Thyroid gland (tissue), 4 donors: ENCODE measurements at regions not wholly inside any gene's neighbourhood (a gene's known extent, or its start where the extent isn't known, plus 50 kb on each side); places are given as distances from the start of the nearest gene placed in this dataset.

ENCODE experiments used
- DNase-seq, 2 donors: peaks; one replicate each; pipeline ENCODE4 v3.0.0-alpha.2; 2019
- H3K27ac ChIP-seq, 3 donors: fragments of 200-600 bp; sonication (generic); 1 replicate in 2 of 3; 2 replicates in 1 of 3; pipeline ENCODE4 v1.5.1; 2016 to 2019; ENCODE audit warnings: mild to moderate bottlenecking in 1 of 3, moderate library complexity in 1 of 3
- H3K27me3 ChIP-seq: fragments of 200-600 bp; sonication (generic); one replicate; pipeline ENCODE4 v1.5.1; 2019
- H3K36me3 ChIP-seq, 2 donors: fragments of 200-600 bp; sonication (generic); one replicate each; pipeline ENCODE4 v1.5.1; 2016 to 2019
- H3K4me1 ChIP-seq, 2 donors: fragments of 200-600 bp; sonication (generic); one replicate each; pipeline ENCODE4 v1.5.1; 2017 to 2019
- H3K4me3 ChIP-seq, 3 donors: fragments of 200-600 bp; sonication (generic); replicated peaks in 1 of 3; 1 replicate in 2 of 3; 2 replicates in 1 of 3; pipeline ENCODE4 v1.5.1; 2016; ENCODE audit warnings: mild to moderate bottlenecking in 1 of 3
- H3K9me3 ChIP-seq: fragments of 200-600 bp; sonication (generic); one replicate; pipeline ENCODE4 v1.5.1; 2017
- POLR2A ChIP-seq, 2 donors: fragments of 450-650 bp; IDR thresholded peaks; one replicate each; pipeline ENCODE4 v1.6.1; 2017; ENCODE audit warnings: antibody characterized with exemption in 2 of 2, mild to moderate bottlenecking in 2 of 2, moderate library complexity in 1 of 2
- WGBS, 2 donors: methylation state at CpG; one replicate each; pipeline ENCODE4 v1.1.5; 2017; 5-methylcytosine and 5-hydroxymethylcytosine counted together
- intact Hi-C: fragments of 100-400 bp; cut with DNase I; formaldehyde crosslinking; loops from one replicate; pipeline ENCODE4 v1.15.1; 2023
- TF ChIP-seq, protein P1 (sequence below), 6 experiments: fragments of 200-600 bp in 3 of 6; fragments of 450-650 bp in 3 of 6; sonication (generic) in 3 of 6; IDR thresholded peaks; one replicate each; pipeline ENCODE4 v1.5.1; 2016 to 2019; ENCODE audit warnings: antibody characterized with exemption in 6 of 6, mild to moderate bottlenecking in 2 of 6, inconsistent platforms in 1 of 6, moderate library complexity in 1 of 6

DNA sequence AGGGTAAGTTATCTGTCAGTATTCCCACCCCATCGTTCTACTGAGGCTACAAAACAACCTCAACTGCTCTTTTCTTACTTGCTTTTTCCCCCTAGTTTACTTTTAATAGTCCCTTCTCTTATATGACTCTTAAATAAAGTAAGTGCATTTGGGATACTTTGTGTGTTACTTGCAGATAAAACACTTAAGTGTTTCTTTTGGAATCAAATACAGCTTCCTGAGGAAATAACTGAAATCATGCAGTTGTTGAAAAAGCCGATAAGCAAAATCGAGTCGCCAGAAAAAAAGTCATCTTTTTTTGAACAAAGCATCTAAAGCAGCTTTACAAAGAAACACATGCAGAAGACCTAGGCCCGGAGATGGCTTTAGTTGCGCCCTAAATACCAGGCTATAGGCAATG is 53.5 kb upstream of the EPB41L4A start:
- H3K4me3 ChIP-seq: no peak overlapping the region
- DNase-seq: no peak
- no peaks in the 10 kb centered on the region for H3K27me3 ChIP-seq
- intact Hi-C loops: no loop called here
- no peak for TF ChIP-seq POLR2A (IDR thresholded peaks at IDR 0.05)
- TF ChIP-seq, protein P1, sequence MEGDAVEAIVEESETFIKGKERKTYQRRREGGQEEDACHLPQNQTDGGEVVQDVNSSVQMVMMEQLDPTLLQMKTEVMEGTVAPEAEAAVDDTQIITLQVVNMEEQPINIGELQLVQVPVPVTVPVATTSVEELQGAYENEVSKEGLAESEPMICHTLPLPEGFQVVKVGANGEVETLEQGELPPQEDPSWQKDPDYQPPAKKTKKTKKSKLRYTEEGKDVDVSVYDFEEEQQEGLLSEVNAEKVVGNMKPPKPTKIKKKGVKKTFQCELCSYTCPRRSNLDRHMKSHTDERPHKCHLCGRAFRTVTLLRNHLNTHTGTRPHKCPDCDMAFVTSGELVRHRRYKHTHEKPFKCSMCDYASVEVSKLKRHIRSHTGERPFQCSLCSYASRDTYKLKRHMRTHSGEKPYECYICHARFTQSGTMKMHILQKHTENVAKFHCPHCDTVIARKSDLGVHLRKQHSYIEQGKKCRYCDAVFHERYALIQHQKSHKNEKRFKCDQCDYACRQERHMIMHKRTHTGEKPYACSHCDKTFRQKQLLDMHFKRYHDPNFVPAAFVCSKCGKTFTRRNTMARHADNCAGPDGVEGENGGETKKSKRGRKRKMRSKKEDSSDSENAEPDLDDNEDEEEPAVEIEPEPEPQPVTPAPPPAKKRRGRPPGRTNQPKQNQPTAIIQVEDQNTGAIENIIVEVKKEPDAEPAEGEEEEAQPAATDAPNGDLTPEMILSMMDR (IDR thresholded peaks at IDR 0.05): no peak
- H3K9me3 ChIP-seq: no peaks in the 10 kb centered on the region
- H3K4me1 ChIP-seq: no peaks in the 10 kb centered on the region
- H3K36me3 ChIP-seq: no peaks in the 10 kb centered on the region
- no peak overlapping the region for H3K27ac ChIP-seq
- 64 to 74% methylated on average over 6 of the region's 6 CpGs for WGBS, 2 donors

DNA sequence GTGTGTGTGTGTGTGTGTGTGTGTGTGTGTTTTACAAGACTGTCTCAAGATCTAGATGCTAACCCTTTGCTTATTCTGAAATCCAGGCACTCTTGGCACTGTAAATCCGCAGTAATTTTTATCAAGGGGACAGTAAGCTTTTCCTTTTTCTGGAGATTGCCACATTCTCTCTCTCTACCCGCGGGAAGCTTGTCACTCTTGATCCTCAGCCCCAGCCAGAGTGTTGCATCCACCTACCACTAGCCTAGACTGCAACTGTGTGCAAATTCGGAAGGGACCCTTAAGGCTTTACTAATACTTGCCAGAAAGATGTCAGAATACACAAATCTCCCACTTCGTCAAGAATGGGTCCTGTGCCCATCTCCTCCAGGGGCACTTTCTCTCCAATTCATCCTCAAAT is 54.9 kb upstream of the EPB41L4A start:
- intact Hi-C loops: no loop called here
- no peaks in the 10 kb centered on the region for H3K4me1 ChIP-seq
- TF ChIP-seq, protein P1 (IDR thresholded peaks at IDR 0.05): no peak
- TF ChIP-seq POLR2A (IDR thresholded peaks at IDR 0.05): no peak
- no peaks in the 10 kb centered on the region for H3K36me3 ChIP-seq
- H3K4me3 ChIP-seq: no peak overlapping the region
- H3K9me3 ChIP-seq: no peaks in the 10 kb centered on the region
- H3K27ac ChIP-seq: no peak overlapping the region
- H3K27me3 ChIP-seq: no peaks in the 10 kb centered on the region
- DNase-seq: no peak
- WGBS, 2 donors: 83 to 85% methylated on average over 5 of the region's 5 CpGs

DNA sequence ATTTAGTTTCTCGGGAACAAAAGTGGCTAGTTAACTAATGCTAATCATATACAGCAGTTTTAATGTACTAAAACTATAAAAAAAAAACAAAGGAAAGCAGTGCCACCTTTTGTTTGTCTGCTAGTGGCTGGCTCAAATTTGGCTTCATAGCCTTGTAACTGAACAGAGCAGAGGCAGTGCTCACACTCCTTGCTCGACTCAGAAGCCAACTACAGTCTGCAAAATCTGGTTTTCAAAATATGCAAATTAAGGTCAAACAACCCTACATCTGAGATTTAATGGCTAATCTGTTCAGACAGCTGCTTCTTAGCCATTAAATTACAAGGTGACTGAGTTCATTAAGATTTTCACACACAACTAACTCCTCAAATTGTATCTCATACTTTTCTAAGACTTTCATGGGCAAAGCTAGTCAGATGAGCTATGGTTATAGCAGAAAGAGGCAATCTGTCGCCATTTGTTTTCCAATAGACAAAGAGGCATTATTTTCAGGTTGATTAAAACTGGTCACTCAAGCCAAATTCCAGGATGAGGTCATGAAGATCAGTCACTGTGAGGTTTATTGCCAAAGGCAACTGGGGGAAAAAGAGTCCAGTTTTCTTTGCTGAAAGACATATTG is 56.8 kb upstream of the EPB41L4A start:
- Histone ChIP-seq H3K36me3 (no peaks in the 10 kb centered on the region), H3K9me3 (no peaks in the 10 kb centered on the region), H3K27me3 (no peaks in the 10 kb centered on the region), H3K4me3 (no peak overlapping the region), H3K4me1 (no peaks in the 10 kb centered on the region), H3K27ac (no peak overlapping the region)
- DNase-seq: no peak
- intact Hi-C loops: no loop called here
- no peak for TF ChIP-seq POLR2A (IDR thresholded peaks at IDR 0.05)
- TF ChIP-seq, protein P1 (IDR thresholded peaks at IDR 0.05): no peak
- WGBS, 2 donors: 52 to 65% methylated on average over 3 of the region's 3 CpGs

DNA sequence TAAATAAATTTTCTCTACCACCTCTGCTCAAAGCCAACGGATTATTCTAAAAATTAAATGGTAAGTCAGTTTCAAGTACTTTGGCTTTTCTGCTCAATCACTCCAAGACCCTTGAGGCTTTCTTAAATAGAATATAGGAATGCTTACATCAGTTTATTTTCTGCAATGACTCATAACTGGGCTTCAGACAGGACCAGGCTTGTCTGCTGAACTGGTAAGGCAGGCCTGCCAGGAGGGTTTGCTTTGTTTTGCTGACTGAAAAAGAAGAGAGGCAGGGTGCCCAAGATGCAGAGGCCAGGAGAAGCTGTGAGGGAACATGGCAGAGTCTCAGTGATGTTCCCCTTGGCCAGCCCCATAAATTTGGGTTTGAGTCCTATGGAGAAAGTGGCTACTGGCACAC is 60.3 kb upstream of the EPB41L4A start:
- Histone ChIP-seq H3K9me3 (no peaks in the 10 kb centered on the region), H3K27ac (no peak overlapping the region), H3K27me3 (no peaks in the 10 kb centered on the region), H3K4me1 (no peaks in the 10 kb centered on the region), H3K4me3 (no peak overlapping the region), H3K36me3 (no peaks in the 10 kb centered on the region)
- DNase-seq: no peak
- 73 to 91% methylated on average over 1 of the region's 1 CpG for WGBS, 2 donors
- intact Hi-C loops: no loop called here
- TF ChIP-seq, protein P1 (IDR thresholded peaks at IDR 0.05): no peak
- no peak for TF ChIP-seq POLR2A (IDR thresholded peaks at IDR 0.05)

DNA sequence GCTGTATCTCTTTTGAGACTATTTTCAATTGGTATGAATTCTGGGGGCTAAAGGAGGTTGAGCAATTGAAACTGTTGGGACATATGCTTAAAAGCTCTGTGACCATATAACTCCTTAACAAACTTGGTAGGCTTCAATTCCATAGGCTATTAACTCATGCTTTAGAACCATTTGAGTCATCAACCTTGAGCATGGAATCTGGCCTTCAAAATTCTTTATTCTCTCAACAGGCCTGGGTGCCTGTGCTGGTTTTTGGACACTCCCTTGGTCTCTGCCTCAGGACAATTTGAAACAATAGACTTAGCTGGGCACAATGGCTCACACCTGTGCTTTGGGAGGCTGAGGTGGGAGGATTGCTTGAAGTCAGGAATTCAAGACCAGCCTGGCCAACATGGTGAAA is 61.4 kb upstream of the EPB41L4A start:
- no peak for TF ChIP-seq POLR2A (IDR thresholded peaks at IDR 0.05)
- TF ChIP-seq, protein P1 (IDR thresholded peaks at IDR 0.05): no peak
- H3K9me3 ChIP-seq: no peaks in the 10 kb centered on the region
- H3K27ac ChIP-seq: no peak overlapping the region
- no peak for DNase-seq
- H3K27me3 ChIP-seq: no peaks in the 10 kb centered on the region
- H3K36me3 ChIP-seq: no peaks in the 10 kb centered on the region
- no peak overlapping the region for H3K4me3 ChIP-seq
- no peaks in the 10 kb centered on the region for H3K4me1 ChIP-seq
- intact Hi-C loops: no loop called here
